ENCODE measurements at regions not wholly inside any gene's neighbourhood (a gene's known extent, or its start where the extent isn't known, plus 50 kb on each side); places are given as distances from the start of the nearest gene placed in this dataset.

- TF ChIP-seq POLR2AphosphoS5 (IDR thresholded peaks at IDR 0.05) (no peak), CTCF (IDR thresholded peaks at IDR 0.05) (no peak)
Measured at GRCh38 chr16:59783191-59783590, 1049.1 kb upstream of the GOT2 start.
